ENCODE measurements at regions not wholly inside any gene's neighbourhood (a gene's known extent, or its start where the extent isn't known, plus 50 kb on each side); places are given as distances from the start of the nearest gene placed in this dataset.

DNA sequence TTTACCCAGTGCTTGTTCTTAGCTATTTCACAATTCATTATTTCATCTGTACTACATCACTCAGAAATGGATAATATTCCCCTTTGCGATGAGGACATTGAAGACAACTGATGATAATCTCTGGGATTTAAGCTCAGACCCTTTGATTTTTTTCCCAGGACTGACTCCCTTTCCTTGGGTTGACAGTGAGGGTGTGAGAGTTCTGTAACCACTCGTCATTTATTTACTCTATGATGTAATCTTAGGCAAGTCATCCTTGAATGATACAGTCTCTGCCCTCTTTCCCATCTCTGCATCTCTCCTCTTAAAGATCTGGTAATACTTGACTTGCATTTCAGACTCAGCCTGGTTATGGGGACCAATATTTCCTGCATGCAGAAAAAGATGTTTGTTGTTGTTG is 1041.7 kb downstream of the AGBL1 start:
- Histone ChIP-seq H3K4me2 (ENCODE audit: insufficient read depth, low read length) (no peak overlapping the region), H3K4me1 (ENCODE audit: insufficient read depth, low read length) (no peaks in the 10 kb centered on the region), H3K4me3 (ENCODE audit: insufficient read depth, low read length) (no peak overlapping the region), H3K27ac (ENCODE audit: low read depth, low read length) (no peak overlapping the region), H3K36me3 (ENCODE audit: insufficient read depth, low read length) (no peaks in the 10 kb centered on the region), H4K20me1 (ENCODE audit: insufficient read depth, low read length) (no peaks in the 10 kb centered on the region), H3K9me3 (ENCODE audit: low read depth, low read length) (no peaks in the 10 kb centered on the region), H3K27me3 (ENCODE audit: insufficient read depth, low read length) (no peaks in the 10 kb centered on the region), H2AFZ (ENCODE audit: low read length) (no peak overlapping the region), H3K79me2 (ENCODE audit: insufficient read depth, low read length) (no peaks in the 10 kb centered on the region)
- TF ChIP-seq, protein P1, sequence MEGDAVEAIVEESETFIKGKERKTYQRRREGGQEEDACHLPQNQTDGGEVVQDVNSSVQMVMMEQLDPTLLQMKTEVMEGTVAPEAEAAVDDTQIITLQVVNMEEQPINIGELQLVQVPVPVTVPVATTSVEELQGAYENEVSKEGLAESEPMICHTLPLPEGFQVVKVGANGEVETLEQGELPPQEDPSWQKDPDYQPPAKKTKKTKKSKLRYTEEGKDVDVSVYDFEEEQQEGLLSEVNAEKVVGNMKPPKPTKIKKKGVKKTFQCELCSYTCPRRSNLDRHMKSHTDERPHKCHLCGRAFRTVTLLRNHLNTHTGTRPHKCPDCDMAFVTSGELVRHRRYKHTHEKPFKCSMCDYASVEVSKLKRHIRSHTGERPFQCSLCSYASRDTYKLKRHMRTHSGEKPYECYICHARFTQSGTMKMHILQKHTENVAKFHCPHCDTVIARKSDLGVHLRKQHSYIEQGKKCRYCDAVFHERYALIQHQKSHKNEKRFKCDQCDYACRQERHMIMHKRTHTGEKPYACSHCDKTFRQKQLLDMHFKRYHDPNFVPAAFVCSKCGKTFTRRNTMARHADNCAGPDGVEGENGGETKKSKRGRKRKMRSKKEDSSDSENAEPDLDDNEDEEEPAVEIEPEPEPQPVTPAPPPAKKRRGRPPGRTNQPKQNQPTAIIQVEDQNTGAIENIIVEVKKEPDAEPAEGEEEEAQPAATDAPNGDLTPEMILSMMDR (IDR thresholded peaks at IDR 0.05; ENCODE audit: extremely low read depth, low read depth, low read length): no peak
- no peak for DNase-seq (ENCODE audit: insufficient read length, low spot score, missing footprints)

DNA sequence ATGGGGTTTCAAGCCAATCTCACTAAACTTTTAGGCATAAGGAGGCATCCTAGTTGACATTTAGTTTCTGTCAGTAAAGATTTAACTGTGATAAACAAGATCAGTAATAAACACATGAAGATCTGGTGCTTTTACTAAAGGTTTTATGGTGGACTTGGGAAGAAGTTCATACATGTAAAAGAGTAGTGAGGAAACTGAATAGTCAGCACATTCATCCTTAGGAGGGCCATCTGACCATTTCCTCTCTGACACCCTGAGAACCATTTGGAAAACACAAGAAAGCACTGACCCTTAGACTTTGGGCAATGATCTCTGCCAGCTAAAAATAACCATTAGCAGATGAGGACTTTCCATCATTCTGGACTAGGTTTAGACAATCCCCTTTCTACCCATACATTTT is 1040.9 kb downstream of the AGBL1 start:
- H3K9me3 ChIP-seq (ENCODE audit: low read depth, low read length): no peaks in the 10 kb centered on the region
- H4K20me1 ChIP-seq (ENCODE audit: insufficient read depth, low read length): no peaks in the 10 kb centered on the region
- no peak overlapping the region for H3K4me2 ChIP-seq (ENCODE audit: insufficient read depth, low read length)
- no peak for DNase-seq (ENCODE audit: insufficient read length, low spot score, missing footprints)
- no peak overlapping the region for H2AFZ ChIP-seq (ENCODE audit: low read length)
- H3K27ac ChIP-seq (ENCODE audit: low read depth, low read length): no peak overlapping the region
- TF ChIP-seq, protein P1 (IDR thresholded peaks at IDR 0.05; ENCODE audit: extremely low read depth, low read depth, low read length): no peak
- H3K27me3 ChIP-seq (ENCODE audit: insufficient read depth, low read length): no peaks in the 10 kb centered on the region
- no peak overlapping the region for H3K4me3 ChIP-seq (ENCODE audit: insufficient read depth, low read length)
- no peaks in the 10 kb centered on the region for H3K36me3 ChIP-seq (ENCODE audit: insufficient read depth, low read length)
- H3K79me2 ChIP-seq (ENCODE audit: insufficient read depth, low read length): no peaks in the 10 kb centered on the region
- no peaks in the 10 kb centered on the region for H3K4me1 ChIP-seq (ENCODE audit: insufficient read depth, low read length)

DNA sequence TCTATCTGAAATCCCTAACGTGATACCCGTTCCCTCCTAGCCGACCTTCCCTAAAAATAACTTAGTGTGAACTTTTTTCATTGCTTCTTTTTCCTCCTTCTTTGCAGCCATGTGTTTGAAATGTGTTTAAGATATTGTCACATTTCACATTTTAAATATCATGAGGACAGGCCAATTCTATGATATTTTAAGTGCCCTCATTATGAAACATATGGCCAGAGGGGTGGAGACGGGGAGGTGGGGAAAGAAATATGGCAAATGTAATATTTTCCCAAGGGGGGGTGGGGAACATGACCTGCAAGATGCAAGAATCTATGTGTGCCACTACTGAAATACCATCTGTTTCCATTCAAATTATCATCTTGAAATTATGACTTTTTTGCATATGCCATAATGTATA is 1039.2 kb downstream of the AGBL1 start:
- H3K27ac ChIP-seq (ENCODE audit: low read depth, low read length): no peak overlapping the region
- no peak overlapping the region for H2AFZ ChIP-seq (ENCODE audit: low read length)
- H3K4me3 ChIP-seq (ENCODE audit: insufficient read depth, low read length): no peak overlapping the region
- H3K9me3 ChIP-seq (ENCODE audit: low read depth, low read length): no peaks in the 10 kb centered on the region
- TF ChIP-seq, protein P1 (IDR thresholded peaks at IDR 0.05; ENCODE audit: extremely low read depth, low read depth, low read length): no peak
- no peaks in the 10 kb centered on the region for H3K79me2 ChIP-seq (ENCODE audit: insufficient read depth, low read length)
- DNase-seq (ENCODE audit: insufficient read length, low spot score, missing footprints): no peak
- no peak overlapping the region for H3K4me2 ChIP-seq (ENCODE audit: insufficient read depth, low read length)
- H3K27me3 ChIP-seq (ENCODE audit: insufficient read depth, low read length): no peaks in the 10 kb centered on the region
- H3K36me3 ChIP-seq (ENCODE audit: insufficient read depth, low read length): no peaks in the 10 kb centered on the region
- H4K20me1 ChIP-seq (ENCODE audit: insufficient read depth, low read length): no peaks in the 10 kb centered on the region
- H3K4me1 ChIP-seq (ENCODE audit: insufficient read depth, low read length): no peaks in the 10 kb centered on the region

DNA sequence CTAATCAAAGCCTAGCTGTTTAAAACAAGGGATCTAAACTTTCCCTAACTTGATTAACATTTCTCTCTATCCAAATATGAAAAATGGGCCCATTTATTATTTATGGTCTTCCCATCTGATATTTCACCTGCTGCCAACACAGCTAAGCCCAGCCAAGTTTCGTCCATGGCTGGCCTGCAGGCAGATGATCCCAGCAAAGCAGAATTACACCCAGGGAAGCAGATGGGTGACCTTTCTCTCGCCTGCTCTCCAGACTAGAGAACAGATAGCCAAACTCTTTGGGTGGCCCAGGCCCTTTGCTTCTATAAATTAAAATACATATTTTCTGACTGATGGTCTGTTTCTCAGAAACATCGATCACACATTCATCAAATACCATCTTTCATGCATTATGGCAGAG is 1038.8 kb downstream of the AGBL1 start:
- no peak for DNase-seq (ENCODE audit: insufficient read length, low spot score, missing footprints)
- Histone ChIP-seq H3K27ac (ENCODE audit: low read depth, low read length) (no peak overlapping the region), H3K9me3 (ENCODE audit: low read depth, low read length) (no peaks in the 10 kb centered on the region), H2AFZ (ENCODE audit: low read length) (no peak overlapping the region), H3K27me3 (ENCODE audit: insufficient read depth, low read length) (no peaks in the 10 kb centered on the region), H4K20me1 (ENCODE audit: insufficient read depth, low read length) (no peaks in the 10 kb centered on the region), H3K4me1 (ENCODE audit: insufficient read depth, low read length) (no peaks in the 10 kb centered on the region), H3K79me2 (ENCODE audit: insufficient read depth, low read length) (no peaks in the 10 kb centered on the region), H3K4me2 (ENCODE audit: insufficient read depth, low read length) (no peak overlapping the region), H3K4me3 (ENCODE audit: insufficient read depth, low read length) (no peak overlapping the region), H3K36me3 (ENCODE audit: insufficient read depth, low read length) (no peaks in the 10 kb centered on the region)
- TF ChIP-seq, protein P1 (IDR thresholded peaks at IDR 0.05; ENCODE audit: extremely low read depth, low read depth, low read length): no peak

Measured in osteoblast (primary cell).